GM18873 (cell line): ENCODE measurements at regions not wholly inside any gene's neighbourhood (a gene's known extent, or its start where the extent isn't known, plus 50 kb on each side); places are given as distances from the start of the nearest gene placed in this dataset.
A peak's percentile ranks its signal among the peaks of the same experiment; 100 is the strongest.

ENCODE experiments used
- ATAC-seq: cut with Tn5 transposase; IDR thresholded peaks from one replicate; pipeline ENCODE4 v1.9.1; 2021; ENCODE audit warnings: mild to moderate bottlenecking, moderate library complexity, moderate number of reproducible peaks; ENCODE audit not compliant: unreplicated experiment, low FRiP score

DNA sequence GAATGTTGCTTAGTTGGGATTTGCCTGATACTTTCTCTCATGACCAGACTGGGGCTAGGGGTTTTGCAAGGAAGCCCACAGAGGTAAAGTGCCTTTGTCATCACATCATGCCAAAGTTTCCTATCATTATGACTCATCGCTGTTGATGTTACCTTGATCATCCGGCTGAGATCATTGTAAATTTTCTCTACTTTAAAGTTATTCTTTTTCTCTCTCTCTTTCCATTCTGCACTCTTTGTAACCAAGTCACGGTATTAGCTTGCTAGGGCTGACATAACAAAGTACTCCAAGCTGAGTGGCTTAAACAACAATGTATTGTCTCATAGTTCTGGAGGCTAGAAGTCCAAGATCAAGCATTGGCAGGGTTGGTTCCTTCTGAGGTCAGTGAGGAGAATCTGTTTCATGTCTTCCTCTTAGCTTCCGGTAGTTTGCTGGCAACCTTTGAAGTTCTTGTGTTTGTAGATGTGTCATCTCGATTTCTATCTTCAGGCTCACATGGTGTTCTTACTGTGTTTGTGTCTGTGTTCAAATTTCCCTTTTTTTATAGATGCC, 113.0 kb downstream of the DTHD1 start:
- ATAC-seq: peak; percentile 77

- ATAC-seq: no peak
Observed at GRCh38 chr4:36399762-36400353, 118.4 kb downstream of the DTHD1 start.

DNA sequence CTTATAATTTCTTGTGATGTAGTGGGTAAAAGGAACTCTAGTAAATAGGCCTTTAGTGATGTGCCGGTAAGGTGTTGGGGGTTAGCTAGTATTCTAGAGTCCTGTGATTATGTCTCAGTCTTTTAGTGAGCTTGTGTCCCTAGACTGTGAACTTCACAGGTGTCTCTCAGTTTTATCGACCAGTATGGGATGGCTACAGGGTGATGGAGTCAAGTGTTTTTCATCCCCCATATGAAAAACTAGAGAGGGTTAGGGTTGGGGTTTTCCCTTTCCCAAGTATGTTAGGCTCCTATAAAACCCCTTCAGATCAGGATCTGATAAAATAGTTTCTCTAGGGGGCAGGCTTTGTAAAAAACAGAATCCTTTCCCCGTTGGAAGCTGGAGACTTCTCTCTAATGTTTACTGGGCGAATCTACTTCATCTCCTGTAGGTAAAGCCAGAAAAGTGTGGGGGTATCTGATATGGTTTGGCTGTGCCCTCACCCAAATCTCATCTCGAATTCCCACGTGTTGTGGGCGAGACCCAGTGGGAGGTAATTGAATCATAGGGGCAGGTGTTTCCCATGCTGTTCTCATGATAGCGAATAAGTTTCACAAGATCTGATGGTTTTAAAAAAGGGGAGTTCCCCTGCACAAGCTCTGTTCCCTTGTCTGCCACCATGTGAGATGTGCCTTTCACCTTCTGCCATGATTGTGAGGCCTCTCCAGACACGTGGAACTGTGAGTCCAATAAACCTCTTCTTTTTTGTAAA, 120.8 kb downstream of the DTHD1 start:
- ATAC-seq: no peak

DNA sequence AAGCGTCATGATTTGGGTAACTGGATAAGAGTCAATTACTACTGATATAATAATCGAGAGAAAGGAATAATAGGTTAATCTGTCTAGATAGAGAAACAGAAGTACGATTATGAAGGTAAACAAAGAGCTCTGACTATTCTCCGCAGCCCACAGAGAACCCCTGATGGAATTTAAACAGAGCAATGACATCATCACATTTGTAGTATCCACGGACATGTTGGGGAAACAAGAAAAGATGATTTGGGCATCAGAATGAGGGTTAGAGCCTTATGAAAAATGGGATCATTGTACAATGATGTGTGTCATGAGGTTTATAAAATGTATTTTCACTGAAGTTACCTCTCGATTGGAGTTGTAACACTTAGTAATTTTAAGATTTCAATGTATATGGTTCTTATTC, 129.9 kb downstream of the DTHD1 start:
- no peak for ATAC-seq

DNA sequence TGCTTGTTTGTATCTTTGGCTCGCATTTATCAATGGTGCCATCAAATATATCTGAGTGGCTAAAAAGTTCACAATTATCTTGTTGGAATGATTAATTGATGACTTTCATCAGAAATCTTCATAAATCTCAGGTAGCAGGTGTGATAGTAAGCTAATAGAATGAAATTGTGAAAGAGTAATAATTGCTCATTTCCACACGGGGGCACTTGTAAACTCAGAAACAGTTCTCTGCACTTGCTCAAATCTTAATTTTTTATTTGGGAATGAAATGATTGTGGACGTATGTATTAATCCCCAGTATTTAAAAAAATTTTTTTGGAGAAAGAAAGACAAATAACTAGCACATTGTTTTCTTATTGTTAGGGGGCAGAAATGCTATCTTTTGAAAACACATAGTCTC, 132.8 kb downstream of the DTHD1 start:
- no peak for ATAC-seq

DNA sequence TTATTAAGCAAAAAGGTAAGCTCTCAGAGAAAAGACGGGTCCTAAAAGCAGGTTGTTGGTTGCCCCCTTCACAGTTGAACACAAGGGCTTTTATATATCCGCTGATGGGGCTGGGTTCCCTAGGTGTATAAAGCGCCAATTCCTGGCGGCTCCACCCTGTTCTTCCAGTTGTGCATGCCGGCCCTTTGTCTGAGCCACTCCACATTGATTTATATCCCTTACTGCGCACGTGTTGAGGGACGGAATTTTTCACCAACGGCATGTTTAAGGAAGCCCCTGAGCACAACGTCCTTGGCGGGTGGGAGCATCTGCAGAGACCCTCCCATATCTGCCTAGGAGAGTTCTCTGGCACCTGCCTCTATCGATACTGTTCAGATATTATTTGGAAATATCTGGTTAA, 135.7 kb downstream of the DTHD1 start:
- no peak for ATAC-seq

DNA sequence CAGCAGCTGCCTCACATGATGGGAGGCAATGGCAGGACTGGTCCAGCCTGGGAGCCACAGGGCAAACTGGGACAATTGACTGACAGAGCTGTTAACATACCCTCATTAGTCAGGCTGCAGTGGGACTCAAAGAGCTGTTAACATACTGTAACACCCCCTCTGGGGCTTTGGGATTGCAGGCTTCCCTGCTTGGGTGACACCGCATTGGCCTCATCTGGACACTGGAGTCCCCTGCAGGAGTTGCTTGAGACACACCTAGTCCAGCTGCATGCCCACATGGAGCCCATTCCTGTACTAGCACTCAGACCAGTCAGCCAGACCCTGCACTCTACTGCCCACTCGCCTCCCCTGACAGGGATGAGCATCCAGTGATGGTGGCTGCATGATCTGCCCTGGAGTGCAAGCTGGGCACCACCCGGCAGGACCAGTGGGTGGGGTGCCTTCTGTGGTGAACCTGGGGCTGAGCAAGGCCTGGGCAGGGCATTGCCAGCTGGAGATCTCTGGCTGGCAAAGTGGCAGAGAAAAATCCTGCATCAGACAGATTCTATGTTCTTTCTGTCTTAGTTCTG, 138.8 kb downstream of the DTHD1 start:
- ATAC-seq: no peak

GRCh38 chr4:36422607-36423006, 141.2 kb downstream of the DTHD1 start:
- no peak for ATAC-seq

GRCh38 chr4:36426741-36427140, 145.3 kb downstream of the DTHD1 start:
- no peak for ATAC-seq

DNA sequence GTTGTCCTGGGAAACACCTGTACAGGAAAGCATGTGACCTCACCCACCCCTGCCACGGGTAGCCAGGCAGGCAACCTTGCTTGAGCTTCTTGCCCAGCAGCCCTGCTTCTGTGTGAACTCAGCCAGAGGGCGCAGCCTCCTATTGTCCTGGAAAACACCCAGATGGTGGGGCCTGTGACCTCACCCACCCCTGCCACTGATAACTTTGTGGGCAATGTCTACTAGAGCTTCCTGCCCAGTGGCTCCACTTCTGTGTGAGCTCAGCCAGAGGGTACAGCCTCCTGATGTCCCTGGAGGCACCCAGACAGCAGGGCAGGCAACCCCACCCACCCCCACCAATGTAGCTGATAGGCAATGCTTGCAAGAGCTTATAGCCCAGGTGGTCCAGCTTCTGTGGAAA, 146.3 kb downstream of the DTHD1 start:
- ATAC-seq: no peak

GRCh38 chr4:36432586-36432985, 151.2 kb downstream of the DTHD1 start:
- no peak for ATAC-seq

GRCh38 chr4:36439556-36439955, 158.1 kb downstream of the DTHD1 start:
- no peak for ATAC-seq

DNA sequence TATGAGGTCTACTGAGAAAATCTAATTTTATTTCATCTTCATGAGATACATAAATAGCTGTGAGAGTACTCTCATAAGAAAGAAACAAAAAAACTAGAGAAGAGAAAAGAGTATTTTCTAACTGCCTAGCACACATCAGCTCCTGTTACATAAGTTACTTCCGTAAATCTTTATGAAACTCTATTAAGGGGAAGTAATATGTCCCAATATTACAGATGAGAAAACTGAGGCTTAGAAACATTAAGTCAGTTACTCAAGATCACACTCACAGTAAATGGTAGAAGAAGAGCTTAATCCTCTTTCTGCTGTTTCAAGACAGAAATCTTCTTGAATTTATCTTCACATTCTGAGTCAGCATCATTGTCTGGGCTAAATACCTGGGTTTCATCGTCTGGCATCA, 164.1 kb downstream of the DTHD1 start:
- no peak for ATAC-seq

- ATAC-seq: no peak
Observed at GRCh38 chr4:36446275-36446674, 164.9 kb downstream of the DTHD1 start.

- ATAC-seq: no peak
Observed at GRCh38 chr4:36461344-36461743, 179.9 kb downstream of the DTHD1 start.

- ATAC-seq: no peak
Observed at GRCh38 chr4:36467670-36468069, 186.3 kb downstream of the DTHD1 start.

DNA sequence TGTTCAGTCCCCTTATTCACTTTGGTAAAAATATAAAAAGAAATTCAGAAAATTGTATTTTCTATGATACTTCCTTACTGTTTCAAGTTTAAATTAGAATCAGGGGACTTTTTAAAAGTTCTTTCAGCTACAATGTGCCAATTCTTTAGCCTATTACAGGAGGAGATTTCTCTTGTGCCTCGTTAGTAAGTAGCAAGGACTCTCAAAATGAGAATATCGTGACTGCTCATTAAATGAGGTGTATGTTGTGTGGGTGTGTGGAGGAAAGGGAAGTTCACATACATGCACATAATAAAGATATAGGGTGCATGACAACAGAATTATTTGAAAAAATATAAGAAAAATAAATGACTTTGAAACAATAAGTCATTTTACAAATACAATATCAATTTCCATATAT, 190.5 kb downstream of the DTHD1 start:
- ATAC-seq: no peak

GRCh38 chr4:36476135-36476534, 194.7 kb downstream of the DTHD1 start:
- ATAC-seq: no peak

DNA sequence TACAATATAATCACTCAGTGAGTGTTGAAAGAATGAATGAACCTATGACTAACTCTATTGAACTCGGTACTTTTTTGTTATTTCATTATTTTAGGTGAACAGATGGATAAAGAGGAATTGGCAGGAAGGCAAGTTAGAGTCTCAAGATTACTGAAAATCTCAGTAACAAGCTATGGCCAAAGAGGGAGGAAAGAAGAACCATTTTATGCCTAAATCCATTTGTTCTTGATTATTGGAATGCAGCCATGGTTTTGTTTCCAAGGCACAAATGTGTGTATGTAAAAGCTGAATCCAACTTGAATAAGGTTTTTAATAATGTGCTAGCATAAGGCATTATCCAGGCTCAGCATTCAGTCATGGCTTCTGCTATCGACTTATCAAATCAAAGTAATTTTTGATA, 196.4 kb downstream of the DTHD1 start:
- ATAC-seq: no peak

DNA sequence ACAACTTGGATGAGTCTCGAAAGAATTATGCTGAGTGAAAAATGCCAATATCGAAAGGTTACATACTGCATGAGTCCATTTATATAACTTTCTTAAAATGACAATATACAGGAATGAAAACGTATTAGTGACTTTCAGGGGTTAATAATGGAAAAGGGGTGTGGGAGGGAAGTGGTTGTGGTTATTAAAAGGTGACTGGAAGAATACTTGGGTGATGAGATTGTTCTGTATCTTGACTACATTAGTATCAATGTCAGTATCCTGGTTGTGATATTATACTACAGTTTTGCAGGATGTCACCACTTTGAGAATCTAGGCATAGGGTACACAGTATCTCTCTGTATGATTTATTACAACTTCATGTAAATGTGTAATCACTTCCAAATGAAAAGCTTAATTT, 204.5 kb downstream of the DTHD1 start:
- no peak for ATAC-seq

GRCh38 chr4:36489798-36490197, 208.4 kb downstream of the DTHD1 start:
- no peak for ATAC-seq

DNA sequence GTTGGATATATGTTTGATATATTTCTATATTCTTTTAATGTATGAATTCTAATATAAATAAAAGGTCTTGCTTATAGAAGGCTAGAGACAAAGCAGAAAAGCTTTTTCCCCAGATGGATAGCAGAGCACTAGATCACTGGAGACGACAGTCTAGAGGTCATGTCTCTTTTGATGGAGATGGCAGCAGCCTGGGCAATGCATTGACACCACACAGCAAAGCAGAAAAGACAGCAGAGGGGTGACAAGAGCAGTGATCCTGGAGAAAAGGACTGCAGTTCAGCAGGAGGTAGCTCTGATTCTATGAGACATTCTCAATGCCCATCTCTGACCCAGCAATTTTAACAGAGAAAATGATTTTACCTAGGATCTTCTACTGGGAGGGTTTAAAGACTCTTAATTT, 210.6 kb downstream of the DTHD1 start:
- ATAC-seq: no peak
